T-cell (primary cell): ENCODE measurements at regions not wholly inside any gene's neighbourhood (a gene's known extent, or its start where the extent isn't known, plus 50 kb on each side); places are given as distances from the start of the nearest gene placed in this dataset.

Experiments
- ATAC-seq, 4 experiments: fragments of 200-7000 bp in 3 of 4; fragments of 150-1000 bp in 1 of 4; cut with Tn5 transposase; replicated peaks in 1 of 4; 1 replicate in 3 of 4; 2 replicates in 1 of 4; pipeline ENCODE4 v1.10.0; 2021; ENCODE audit warnings: moderate library complexity in 3 of 4, mild to moderate bottlenecking in 2 of 4, moderate number of reproducible peaks in 1 of 4
- CTCF ChIA-PET, 2 donors: fragments of 300-600 bp; sonication (Branson Sonifier 250); formaldehyde crosslinking; loops; one replicate each; lab custom pipeline; 2022; ENCODE audit warnings: antibody characterized with exemption in 2 of 2; lab: Charles Lee
- POLR2A ChIA-PET, 2 donors: fragments of 300-600 bp; sonication (Branson Sonifier 250); formaldehyde crosslinking; loops; one replicate each; lab custom pipeline; 2022; ENCODE audit warnings: antibody characterized with exemption in 2 of 2; lab: Charles Lee
- DNase-seq, 35 experiments: peaks; one replicate each; pipeline versions ENCODE4 v3.0.0 to v3.0.0-alpha.2; 2013 to 2023
- H3K27ac ChIP-seq: one replicate; pipeline ENCODE4 v1.5.1; 2013; ENCODE audit warnings: low read length
- H3K27me3 ChIP-seq, 2 experiments: replicated peaks in 1 of 2; 1 replicate in 1 of 2; 2 replicates in 1 of 2; pipeline versions ENCODE4 v1.6.1 to v1.7.0; 2013; ENCODE audit warnings: low read length in 1 of 2, mixed read lengths in 1 of 2; ENCODE audit not compliant: control insufficient read depth in 2 of 2, insufficient read depth in 2 of 2; ENCODE audit errors: extremely low read depth in 1 of 2
- H3K36me3 ChIP-seq, 2 donors: 1 replicate in 1 of 2; 2 replicates in 1 of 2; pipeline versions ENCODE4 v1.6.1 to v1.7.0; 2013; ENCODE audit warnings: low read length in 1 of 2; ENCODE audit not compliant: control insufficient read depth in 2 of 2, insufficient read depth in 1 of 2; ENCODE audit errors: extremely low read depth in 1 of 2
- H3K4me1 ChIP-seq, 2 experiments: 1 replicate in 1 of 2; 2 replicates in 1 of 2; pipeline versions ENCODE4 v1.6.1 to v1.7.0; 2013; ENCODE audit warnings: low read length in 2 of 2, mixed read lengths in 1 of 2; ENCODE audit not compliant: insufficient read depth in 2 of 2, control insufficient read depth in 1 of 2; ENCODE audit errors: extremely low read depth in 1 of 2
- H3K4me3 ChIP-seq, 2 donors: 1 replicate in 1 of 2; 2 replicates in 1 of 2; pipeline versions ENCODE4 v1.5.1 to v1.7.0; 2013; ENCODE audit warnings: mild to moderate bottlenecking in 2 of 2, low read length in 1 of 2, moderate library complexity in 1 of 2; ENCODE audit not compliant: control insufficient read depth in 1 of 2; ENCODE audit errors: extremely low read depth in 1 of 2
- H3K9me3 ChIP-seq: 2 replicates; pipeline ENCODE4 v1.7.0; 2013
- H3K27ac Mint-ChIP-seq, 2 donors: one replicate each; pipeline ENCODE4 v1.8.0; 2020 to 2021; ENCODE audit warnings: mild to moderate bottlenecking in 2 of 2, mixed read lengths in 2 of 2
- H3K27me3 Mint-ChIP-seq, 2 donors: one replicate each; pipeline ENCODE4 v1.8.0; 2021 to 2022; ENCODE audit warnings: mixed read lengths in 2 of 2
- H3K36me3 Mint-ChIP-seq: one replicate; pipeline ENCODE4 v1.8.0; 2021; ENCODE audit warnings: mixed read lengths
- H3K4me1 Mint-ChIP-seq, 3 donors: one replicate each; pipeline ENCODE4 v1.8.0; 2020 to 2022; ENCODE audit warnings: mixed read lengths in 3 of 3, mild to moderate bottlenecking in 1 of 3
- H3K4me3 Mint-ChIP-seq, 3 donors: one replicate each; pipeline ENCODE4 v1.8.0; 2020 to 2022; ENCODE audit warnings: mild to moderate bottlenecking in 3 of 3, mixed read lengths in 3 of 3, moderate library complexity in 3 of 3
- H3K9me3 Mint-ChIP-seq, 3 donors: one replicate each; pipeline ENCODE4 v1.8.0; 2020 to 2022; ENCODE audit warnings: mixed read lengths in 3 of 3
- whole genome bisulfite sequencing: methylation state at CpG from one replicate; pipeline ENCODE4 v1.1.5; 2013; ENCODE audit warnings: missing lambda C conversion rate; ENCODE audit not compliant: insufficient coverage; 5-methylcytosine and 5-hydroxymethylcytosine counted together

- 86% methylated on average over 7 of the region's 8 CpGs for WGBS
- H3K27ac Mint-ChIP-seq: no peak overlapping the region
- H3K4me1 Mint-ChIP-seq: no peaks in the 10 kb centered on the region
- no peak overlapping the region for H3K4me3 Mint-ChIP-seq
- H3K9me3 ChIP-seq: no peaks in the 10 kb centered on the region
- ATAC-seq (no peak), DNase-seq (no peak)
- no peaks in the 10 kb centered on the region for H3K27me3 Mint-ChIP-seq
- H3K36me3 ChIP-seq: no peaks in the 10 kb centered on the region
- H3K9me3 Mint-ChIP-seq: peaks cover 0 to 8% (median 6%) of the 10 kb centered on the region in 3 donors
- no peak overlapping the region for H3K4me3 ChIP-seq
- no peaks in the 10 kb centered on the region for H3K27me3 ChIP-seq
- no peak overlapping the region for H3K27ac ChIP-seq
- ChIA-PET POLR2A (no interaction called here), CTCF (interaction anchor here in 1 of 2 donors (0.6 kb wide), 1 partner anchor 138 kb away, joined by 4 read pairs; no protein-coding TSS in a partner anchor)
- no peaks in the 10 kb centered on the region for H3K4me1 ChIP-seq
- H3K36me3 Mint-ChIP-seq: peaks cover 2% of the 10 kb centered on the region
Measured at GRCh38 chr12:116492703-116493324, 66.4 kb upstream of the MAP1LC3B2 start.

GRCh38 chr12:116495260-116495659 lies 63.9 kb upstream of the MAP1LC3B2 start:
- H3K36me3 Mint-ChIP-seq: no peaks in the 10 kb centered on the region
- ChIA-PET CTCF (no interaction called here), POLR2A (no interaction called here)
- Histone ChIP-seq H3K9me3 (no peaks in the 10 kb centered on the region), H3K27ac (no peak overlapping the region), H3K36me3 (no peaks in the 10 kb centered on the region), H3K4me3 (no peak overlapping the region), H3K27me3 (no peaks in the 10 kb centered on the region), H3K4me1 (no peaks in the 10 kb centered on the region)
- H3K9me3 Mint-ChIP-seq: no peaks in the 10 kb centered on the region
- 70% methylated on average over 2 of the region's 2 CpGs for WGBS
- H3K27ac Mint-ChIP-seq: no peak overlapping the region
- ATAC-seq (no peak), DNase-seq (no peak)
- H3K4me3 Mint-ChIP-seq: no peak overlapping the region
- no peaks in the 10 kb centered on the region for H3K27me3 Mint-ChIP-seq
- no peaks in the 10 kb centered on the region for H3K4me1 Mint-ChIP-seq

GRCh38 chr12:116497051-116497591 lies 62.1 kb upstream of the MAP1LC3B2 start:
- no peaks in the 10 kb centered on the region for H3K4me1 Mint-ChIP-seq
- no peaks in the 10 kb centered on the region for H3K9me3 Mint-ChIP-seq
- H3K36me3 Mint-ChIP-seq: no peaks in the 10 kb centered on the region
- ATAC-seq (no peak), DNase-seq (no peak)
- CTCF ChIA-PET: interaction anchor here in 1 of 2 donors (0.7 kb wide), 1 partner anchor 51 kb away, joined by 4 read pairs; no protein-coding TSS in a partner anchor
- H3K9me3 ChIP-seq: no peaks in the 10 kb centered on the region
- H3K4me3 Mint-ChIP-seq: no peak overlapping the region
- H3K4me1 ChIP-seq: no peaks in the 10 kb centered on the region
- H3K27me3 Mint-ChIP-seq: no peaks in the 10 kb centered on the region
- no peak overlapping the region for H3K27ac Mint-ChIP-seq
- no peaks in the 10 kb centered on the region for H3K36me3 ChIP-seq
- no peaks in the 10 kb centered on the region for H3K27me3 ChIP-seq
- no peak overlapping the region for H3K4me3 ChIP-seq
- WGBS: 91% methylated on average over 15 of the region's 15 CpGs
- no peak overlapping the region for H3K27ac ChIP-seq
- POLR2A ChIA-PET: no interaction called here

GRCh38 chr12:116498471-116498870 lies 60.7 kb upstream of the MAP1LC3B2 start:
- Histone ChIP-seq H3K27ac (no peak overlapping the region), H3K9me3 (no peaks in the 10 kb centered on the region), H3K36me3 (no peaks in the 10 kb centered on the region), H3K4me1 (no peaks in the 10 kb centered on the region), H3K27me3 (peaks cover 0 to 3% of the 10 kb centered on the region in 2 experiments), H3K4me3 (no peak overlapping the region)
- WGBS: no CpG with 5 or more reads among the region's 1 CpG
- Mint-ChIP-seq H3K9me3 (no peaks in the 10 kb centered on the region), H3K4me3 (no peak overlapping the region), H3K27me3 (peaks cover 0 to 3% of the 10 kb centered on the region in 2 donors), H3K4me1 (no peaks in the 10 kb centered on the region), H3K27ac (no peak overlapping the region), H3K36me3 (no peaks in the 10 kb centered on the region)
- DNase-seq: no peak
- ChIA-PET CTCF (no interaction called here), POLR2A (interaction anchor here in 1 of 2 donors (0.6 kb wide), 1 partner anchor 113 kb away, joined by 3 read pairs; no protein-coding TSS in a partner anchor)
- no peak for ATAC-seq

- ATAC-seq: no peak
- Mint-ChIP-seq H3K36me3 (no peaks in the 10 kb centered on the region), H3K9me3 (no peaks in the 10 kb centered on the region), H3K27me3 (peaks cover 3 to 6% of the 10 kb centered on the region in 2 donors), H3K27ac (no peak overlapping the region), H3K4me3 (no peak overlapping the region), H3K4me1 (no peaks in the 10 kb centered on the region)
- no peaks in the 10 kb centered on the region for H3K4me1 ChIP-seq
- no peaks in the 10 kb centered on the region for H3K36me3 ChIP-seq
- no peak overlapping the region for H3K27ac ChIP-seq
- H3K9me3 ChIP-seq: no peaks in the 10 kb centered on the region
- 83% methylated on average over 14 of the region's 14 CpGs for WGBS
- ChIA-PET CTCF (no interaction called here), POLR2A (no interaction called here)
- no peak for DNase-seq
- peaks cover 0 to 14% of the 10 kb centered on the region in 2 experiments for H3K27me3 ChIP-seq
- H3K4me3 ChIP-seq: no peak overlapping the region
Measured at GRCh38 chr12:116502141-116502725, 56.9 kb upstream of the MAP1LC3B2 start.

GRCh38 chr12:116502989-116503496 lies 56.1 kb upstream of the MAP1LC3B2 start:
- Histone ChIP-seq H3K27me3 (peaks cover 2 to 21% of the 10 kb centered on the region in 2 experiments), H3K36me3 (no peaks in the 10 kb centered on the region), H3K9me3 (no peaks in the 10 kb centered on the region), H3K27ac (no peak overlapping the region), H3K4me3 (no peak overlapping the region), H3K4me1 (peaks cover 2 to 6% of the 10 kb centered on the region in 2 experiments)
- Mint-ChIP-seq H3K36me3 (no peaks in the 10 kb centered on the region), H3K9me3 (no peaks in the 10 kb centered on the region), H3K4me1 (peaks cover 3 to 4% (median 4%) of the 10 kb centered on the region in 3 donors), H3K27me3 (peaks cover 3 to 8% of the 10 kb centered on the region in 2 donors), H3K4me3 (no peak overlapping the region), H3K27ac (no peak overlapping the region)
- ChIA-PET CTCF (no interaction called here), POLR2A (no interaction called here)
- ATAC-seq (no peak), DNase-seq (no peak)
- WGBS: 96% methylated on average over 4 of the region's 9 CpGs
